Esophagus muscularis mucosa (tissue), 4 donors: ENCODE measurements at regions not wholly inside any gene's neighbourhood (a gene's known extent, or its start where the extent isn't known, plus 50 kb on each side); places are given as distances from the start of the nearest gene placed in this dataset.
A peak's percentile ranks its signal among the peaks of the same experiment; 100 is the strongest.

ENCODE experiments used
- DNase-seq: peaks from one replicate; pipeline ENCODE4 v3.0.0-alpha.2; 2017; ENCODE audit errors: extremely low spot score
- H3K27ac ChIP-seq, 4 donors: fragments of 200-600 bp; sonication (generic); replicated peaks in 1 of 4; 1 replicate in 3 of 4; 2 replicates in 1 of 4; pipeline ENCODE4 v1.5.1; 2016 to 2019; ENCODE audit warnings: mild to moderate bottlenecking in 1 of 4
- H3K27me3 ChIP-seq, 4 donors: fragments of 200-600 bp; sonication (generic); one replicate each; pipeline versions ENCODE4 v1.5.1 to v1.6.0; 2016 to 2019
- H3K36me3 ChIP-seq, 4 donors: fragments of 200-600 bp; sonication (generic); one replicate each; pipeline ENCODE4 v1.5.1; 2016 to 2019
- H3K4me1 ChIP-seq, 4 donors: fragments of 200-600 bp; sonication (generic); one replicate each; pipeline ENCODE4 v1.5.1; 2016 to 2019
- H3K4me3 ChIP-seq, 4 donors: fragments of 200-600 bp; sonication (generic); 1 replicate in 2 of 4; 2 replicates in 2 of 4; pipeline ENCODE4 v1.5.1; 2016 to 2019; ENCODE audit warnings: mild to moderate bottlenecking in 4 of 4, moderate library complexity in 1 of 4
- H3K9me3 ChIP-seq, 4 donors: fragments of 200-600 bp; sonication (generic); 1 replicate in 3 of 4; 2 replicates in 1 of 4; pipeline ENCODE4 v1.5.1; 2016 to 2019
- EP300 ChIP-seq: sonication (generic); formaldehyde crosslinking; IDR thresholded peaks from one replicate; pipeline ENCODE4 v1.6.1; 2017; ENCODE audit warnings: antibody characterized with exemption
- POLR2A ChIP-seq: fragments of 450-650 bp; IDR thresholded peaks from one replicate; pipeline ENCODE4 v1.6.1; 2017; ENCODE audit warnings: antibody characterized with exemption, moderate library complexity, mild to moderate bottlenecking, low read depth
- POLR2AphosphoS5 ChIP-seq, 2 donors: sonication (generic); formaldehyde crosslinking; IDR thresholded peaks; one replicate each; pipeline ENCODE4 v1.6.1; 2017; ENCODE audit warnings: antibody characterized with exemption in 2 of 2
- WGBS: methylation state at CpG from one replicate; pipeline ENCODE4 v1.1.5; 2018; 5-methylcytosine and 5-hydroxymethylcytosine counted together
- intact Hi-C: fragments of 100-400 bp; cut with DNase I; formaldehyde crosslinking; loops from one replicate; pipeline ENCODE4 v1.15.1; 2023
- TF ChIP-seq, protein P1 (sequence below), 3 experiments: fragments of 200-600 bp in 2 of 3; fragments of 450-650 bp in 1 of 3; sonication (generic) in 2 of 3; IDR thresholded peaks; one replicate each; pipeline ENCODE4 v1.5.1; 2017 to 2019; ENCODE audit warnings: antibody characterized with exemption in 3 of 3, mild to moderate bottlenecking in 2 of 3, moderate library complexity in 1 of 3

DNA sequence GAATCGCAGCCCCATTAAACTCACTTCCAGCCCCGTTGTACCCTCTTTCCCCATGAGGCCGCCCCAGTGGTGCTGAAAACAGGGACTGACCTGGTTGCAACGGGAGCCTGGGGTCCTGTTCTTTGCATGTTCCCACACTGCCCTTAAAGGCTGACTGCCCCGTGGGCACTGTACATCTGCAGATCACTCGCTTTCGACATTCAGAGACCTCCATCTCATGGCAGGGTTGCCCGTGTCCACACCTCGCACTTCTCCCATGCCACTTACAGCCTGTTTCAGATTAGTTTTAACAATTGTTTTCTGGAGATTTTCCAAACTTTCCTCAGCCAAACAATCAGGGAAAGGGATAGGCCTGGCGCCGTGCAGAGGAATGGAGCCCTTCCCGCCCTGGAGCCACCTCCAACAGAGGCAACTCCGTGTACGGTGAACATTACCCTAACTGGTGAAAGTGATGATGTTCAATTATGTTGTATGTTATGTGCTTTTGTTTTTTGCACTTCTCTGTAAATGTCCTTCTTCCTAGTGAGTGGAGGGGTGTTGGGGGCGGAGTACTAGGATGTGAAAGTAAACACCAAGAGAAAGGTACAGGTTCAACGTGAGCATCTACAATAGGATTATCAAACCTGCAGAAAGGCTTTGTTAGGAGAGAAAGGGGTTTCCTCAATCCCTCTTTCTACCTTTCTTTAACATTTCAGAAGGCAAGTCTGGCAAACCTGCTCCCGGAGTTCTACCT, 262.8 kb downstream of the FOXO1 start:
- Histone ChIP-seq H3K27ac (peak overlapping the region; percentile 71 to 83 (median 77)), H3K4me3 (no peak overlapping the region), H3K36me3 (no peaks in the 10 kb centered on the region), H3K4me1 (peaks cover 29 to 55% (median 52%) of the 10 kb centered on the region in 4 donors), H3K27me3 (no peaks in the 10 kb centered on the region), H3K9me3 (no peaks in the 10 kb centered on the region)
- DNase-seq: peak; percentile 87
- WGBS: 90% methylated on average over 17 of the region's 17 CpGs
- TF ChIP-seq POLR2A: no peak
- TF ChIP-seq, protein P1, sequence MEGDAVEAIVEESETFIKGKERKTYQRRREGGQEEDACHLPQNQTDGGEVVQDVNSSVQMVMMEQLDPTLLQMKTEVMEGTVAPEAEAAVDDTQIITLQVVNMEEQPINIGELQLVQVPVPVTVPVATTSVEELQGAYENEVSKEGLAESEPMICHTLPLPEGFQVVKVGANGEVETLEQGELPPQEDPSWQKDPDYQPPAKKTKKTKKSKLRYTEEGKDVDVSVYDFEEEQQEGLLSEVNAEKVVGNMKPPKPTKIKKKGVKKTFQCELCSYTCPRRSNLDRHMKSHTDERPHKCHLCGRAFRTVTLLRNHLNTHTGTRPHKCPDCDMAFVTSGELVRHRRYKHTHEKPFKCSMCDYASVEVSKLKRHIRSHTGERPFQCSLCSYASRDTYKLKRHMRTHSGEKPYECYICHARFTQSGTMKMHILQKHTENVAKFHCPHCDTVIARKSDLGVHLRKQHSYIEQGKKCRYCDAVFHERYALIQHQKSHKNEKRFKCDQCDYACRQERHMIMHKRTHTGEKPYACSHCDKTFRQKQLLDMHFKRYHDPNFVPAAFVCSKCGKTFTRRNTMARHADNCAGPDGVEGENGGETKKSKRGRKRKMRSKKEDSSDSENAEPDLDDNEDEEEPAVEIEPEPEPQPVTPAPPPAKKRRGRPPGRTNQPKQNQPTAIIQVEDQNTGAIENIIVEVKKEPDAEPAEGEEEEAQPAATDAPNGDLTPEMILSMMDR (IDR thresholded peaks at IDR 0.05): no peak
- no peak for TF ChIP-seq EP300
- TF ChIP-seq POLR2AphosphoS5 (IDR thresholded peaks at IDR 0.05): no peak
- intact Hi-C loops: no loop called here

DNA sequence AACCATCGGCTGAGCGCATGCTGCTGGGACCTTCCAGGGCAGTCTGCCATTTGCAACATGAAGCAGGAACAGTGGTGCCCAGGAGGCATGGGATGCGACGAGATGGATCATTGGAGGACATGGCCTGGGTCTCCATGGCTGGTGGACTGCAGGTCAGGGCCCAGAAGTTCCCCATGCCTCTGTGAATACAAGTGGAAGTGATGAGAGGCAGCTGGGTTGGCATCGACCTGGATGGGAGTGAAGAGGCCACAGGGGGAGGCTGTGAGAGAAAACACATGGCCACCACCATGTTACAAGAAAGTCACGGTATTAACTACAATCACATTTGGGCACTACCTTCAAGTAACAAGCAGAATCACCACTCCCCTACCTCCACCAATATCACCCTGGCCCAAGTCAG, 262.0 kb downstream of the FOXO1 start:
- Histone ChIP-seq H3K4me3 (no peak overlapping the region), H3K36me3 (no peaks in the 10 kb centered on the region), H3K27me3 (no peaks in the 10 kb centered on the region), H3K9me3 (no peaks in the 10 kb centered on the region), H3K4me1 (peaks cover 29 to 57% (median 53%) of the 10 kb centered on the region in 4 donors), H3K27ac (peak overlapping the region; percentile 50 to 83 (median 74))
- WGBS: 94% methylated on average over 5 of the region's 6 CpGs
- TF ChIP-seq EP300 (no peak), POLR2AphosphoS5 (IDR thresholded peaks at IDR 0.05) (no peak), POLR2A (no peak)
- TF ChIP-seq, protein P1 (IDR thresholded peaks at IDR 0.05): no peak
- peak; percentile 57 for DNase-seq
- intact Hi-C loops: no loop called here

DNA sequence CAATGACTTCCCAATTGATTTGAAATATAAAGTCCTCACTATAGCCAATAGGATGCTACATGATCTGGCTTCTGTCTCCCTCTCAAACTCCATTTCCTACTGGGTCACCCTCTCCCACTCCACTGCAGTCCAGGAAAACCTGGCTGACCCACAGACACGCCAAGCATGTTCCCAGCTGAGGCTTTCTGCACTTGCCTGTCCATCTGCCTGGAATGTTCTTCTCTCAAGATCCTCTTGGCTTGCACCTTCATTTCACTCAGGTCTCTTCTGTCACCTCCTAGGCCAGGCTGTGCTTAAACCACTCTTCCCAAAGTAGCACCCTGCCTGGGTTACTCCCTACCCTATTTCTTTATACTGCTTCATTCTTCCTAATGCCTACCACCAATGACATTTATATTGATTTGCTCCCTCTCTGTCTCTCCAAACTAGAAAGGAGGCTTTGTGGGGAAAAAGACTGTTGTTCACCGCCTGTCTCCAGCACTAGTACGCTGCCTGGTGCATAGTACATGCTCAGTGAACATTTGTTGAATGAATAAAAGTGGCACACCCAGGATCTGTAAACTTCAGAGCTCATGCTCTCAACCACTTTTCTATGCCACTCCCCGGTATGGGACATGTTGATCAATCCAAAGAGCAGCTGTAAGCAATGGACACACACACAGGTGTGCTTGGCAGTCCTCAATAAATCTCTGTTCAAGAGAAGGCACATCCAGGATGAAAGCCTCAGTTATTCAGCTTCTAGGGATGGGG, 261.3 kb downstream of the FOXO1 start:
- 96% methylated on average over 4 of the region's 4 CpGs for WGBS
- Histone ChIP-seq H3K27me3 (no peaks in the 10 kb centered on the region), H3K4me1 (peaks cover 29 to 59% (median 57%) of the 10 kb centered on the region in 4 donors), H3K9me3 (no peaks in the 10 kb centered on the region), H3K36me3 (no peaks in the 10 kb centered on the region), H3K4me3 (no peak overlapping the region), H3K27ac (peak overlapping the region; percentile 36 to 83 (median 60))
- peak; percentile 90 for DNase-seq
- TF ChIP-seq EP300: no peak
- no peak for TF ChIP-seq POLR2AphosphoS5 (IDR thresholded peaks at IDR 0.05)
- no peak for TF ChIP-seq POLR2A
- TF ChIP-seq, protein P1 (IDR thresholded peaks at IDR 0.05): no peak
- intact Hi-C loops: loop anchor here (5.0 kb wide), 2 partner anchors 133 to 262 kb away; partner anchors contain the start of gene FOXO1

DNA sequence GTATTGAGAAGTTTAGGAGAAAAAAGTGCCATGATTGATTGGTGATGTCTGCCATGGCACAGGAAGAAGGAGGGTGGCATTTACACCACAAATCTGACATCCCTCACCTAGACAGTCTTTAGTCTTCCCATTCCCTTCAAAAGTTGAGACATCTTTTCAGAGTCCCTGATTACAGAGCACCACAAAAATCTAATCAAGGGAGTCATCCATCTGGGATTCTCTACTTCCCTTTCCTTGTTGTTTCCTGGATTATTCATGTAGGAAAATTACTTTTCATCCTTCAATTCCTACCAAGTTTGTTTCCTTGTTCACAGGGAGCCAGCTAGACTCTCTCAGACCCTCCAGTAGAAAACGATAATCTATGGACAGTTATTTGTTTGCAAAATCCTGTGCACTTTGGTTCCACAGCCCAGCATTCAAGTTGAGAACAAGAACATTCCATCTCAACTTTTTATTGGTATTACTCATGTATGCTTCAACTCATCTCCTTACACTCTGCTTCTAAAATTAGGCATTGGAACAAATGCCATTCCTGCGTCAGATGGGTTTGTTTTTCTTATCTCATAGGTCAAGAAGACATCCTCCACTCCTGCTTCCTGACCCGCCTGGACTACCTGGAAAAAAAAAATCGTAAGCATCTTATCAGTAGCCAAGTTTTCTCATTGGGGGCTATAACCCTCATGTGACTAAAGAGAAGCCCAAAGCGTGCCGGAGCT, 259.9 kb downstream of the FOXO1 start:
- TF ChIP-seq, protein P1 (IDR thresholded peaks at IDR 0.05): no peak
- TF ChIP-seq POLR2AphosphoS5 (IDR thresholded peaks at IDR 0.05) (peak; percentile 39 to 79), EP300 (peak; percentile 32), POLR2A (no peak)
- H3K9me3 ChIP-seq: peaks cover 0 to 4% (median 0%) of the 10 kb centered on the region in 4 donors
- peaks cover 29 to 54% (median 52%) of the 10 kb centered on the region in 4 donors for H3K4me1 ChIP-seq
- intact Hi-C loops: loop anchor here (5.0 kb wide), 2 partner anchors 134 to 261 kb away; partner anchors contain the start of gene FOXO1
- DNase-seq: peak; percentile 45
- no peaks in the 10 kb centered on the region for H3K36me3 ChIP-seq
- WGBS: 47% methylated on average over 6 of the region's 6 CpGs
- no peaks in the 10 kb centered on the region for H3K27me3 ChIP-seq
- peak overlapping the region; percentile 73 to 83 (median 76) for H3K27ac ChIP-seq
- no peak overlapping the region for H3K4me3 ChIP-seq
